RPMI7951 (cell line): ENCODE measurements at regions not wholly inside any gene's neighbourhood (a gene's known extent, or its start where the extent isn't known, plus 50 kb on each side); places are given as distances from the start of the nearest gene placed in this dataset.
A peak's percentile ranks its signal among the peaks of the same experiment; 100 is the strongest.
"Not testable (repeated sequence)": the region's sequence is repeated elsewhere in the genome, so short reads cannot be mapped to it uniquely, and the experiment has no call there.

Experiments used
- DNase-seq: peaks from one replicate; pipeline ENCODE4 v3.0.0-alpha.2; 2012; ENCODE audit warnings: low read depth

DNA sequence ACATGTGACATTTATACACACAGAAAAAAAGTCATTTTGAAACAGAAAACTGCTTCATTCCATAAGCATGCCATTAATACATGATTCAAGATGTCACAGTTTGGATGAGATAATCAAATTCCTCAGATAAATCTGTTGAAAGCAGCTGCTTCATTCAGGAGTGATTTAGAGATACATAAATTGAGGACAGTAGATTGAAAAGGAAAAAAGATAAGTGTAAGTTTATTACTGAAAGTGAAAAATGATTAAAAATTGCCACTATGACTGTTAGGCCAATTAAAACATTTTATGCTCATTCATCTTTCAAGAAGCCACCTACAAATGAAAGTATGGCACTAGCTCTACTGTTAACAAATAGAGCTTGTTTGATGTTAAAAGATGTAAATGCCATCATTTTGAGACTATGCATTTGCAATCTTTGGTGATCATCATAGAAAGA is 136.9 kb upstream of the CDK6 start:
- DNase-seq, result no peak

DNA sequence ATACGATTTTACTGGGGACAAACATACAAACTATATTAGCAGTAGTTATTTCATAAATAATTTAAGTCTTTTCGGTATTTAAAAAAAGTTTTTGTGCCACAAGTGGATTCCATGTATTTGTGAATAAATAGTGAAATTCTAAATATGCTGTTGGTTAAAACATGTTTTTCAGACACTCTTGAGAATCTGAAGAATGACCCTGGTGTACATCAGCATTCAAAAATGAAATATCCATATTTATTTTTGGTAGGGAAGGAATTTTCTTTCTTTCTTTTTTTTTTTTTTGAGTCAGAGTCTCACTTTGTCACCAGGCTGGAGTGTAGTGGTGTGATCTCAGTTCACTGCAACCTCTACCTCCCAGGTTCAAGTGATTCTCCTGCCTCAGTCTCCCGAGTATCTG is 136.1 kb upstream of the CDK6 start:
- no peak for DNase-seq

DNA sequence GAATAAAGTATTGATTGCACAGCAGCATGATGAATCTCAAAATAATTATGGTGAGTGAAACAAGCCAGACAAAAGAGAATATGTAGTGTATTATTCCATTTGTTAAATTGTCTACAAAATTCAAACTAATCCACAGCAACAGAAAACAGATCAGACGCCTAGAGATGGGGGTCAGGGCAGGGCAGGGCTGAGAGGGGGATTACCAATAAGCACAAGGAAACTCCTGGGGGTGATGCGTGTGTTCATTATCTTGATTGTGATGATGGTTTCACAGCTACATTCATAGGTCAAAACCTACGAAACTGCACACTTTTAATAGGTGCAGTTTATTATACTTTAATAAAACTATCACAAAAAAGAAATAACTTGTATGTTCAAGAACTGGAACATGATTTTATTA is 132.7 kb upstream of the CDK6 start:
- no peak for DNase-seq

DNA sequence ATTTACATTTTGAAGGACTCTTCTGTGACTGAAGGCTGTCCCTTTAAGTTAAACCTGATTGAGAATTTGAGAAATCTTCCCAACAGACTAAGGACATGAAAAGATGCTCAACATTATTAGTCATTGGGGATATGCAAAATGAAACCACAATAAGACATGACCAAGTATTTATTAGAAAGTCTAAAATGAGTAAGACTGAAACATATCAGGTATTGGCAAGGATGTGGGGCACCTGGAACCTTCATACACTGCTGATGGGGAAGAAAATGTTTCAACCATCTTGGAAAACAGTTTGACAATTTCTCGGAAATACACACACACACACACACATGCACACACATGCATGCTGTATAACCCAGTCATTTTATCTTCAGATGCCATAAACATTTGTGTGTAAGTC is 132.1 kb upstream of the CDK6 start:
- DNase-seq, result no peak

DNA sequence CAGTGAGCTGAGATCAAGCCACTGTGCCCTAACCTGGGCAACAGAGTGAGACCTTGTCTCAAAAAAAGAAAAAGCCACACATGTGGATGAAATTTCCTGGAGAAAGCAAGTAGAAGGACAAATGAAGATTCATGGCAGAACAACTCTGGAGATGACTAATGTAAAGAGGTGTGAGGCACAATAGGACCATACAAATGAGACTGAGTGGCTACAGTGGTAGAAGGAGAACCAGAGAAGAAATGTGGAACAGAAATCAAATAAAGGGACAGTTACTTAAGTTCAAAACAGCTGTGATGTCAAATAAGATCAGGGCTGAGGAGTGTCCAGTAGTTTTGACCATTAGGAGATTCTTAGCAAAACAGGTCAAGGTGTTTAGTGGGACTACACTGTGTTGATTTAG is 130.9 kb upstream of the CDK6 start:
- no peak for DNase-seq

DNA sequence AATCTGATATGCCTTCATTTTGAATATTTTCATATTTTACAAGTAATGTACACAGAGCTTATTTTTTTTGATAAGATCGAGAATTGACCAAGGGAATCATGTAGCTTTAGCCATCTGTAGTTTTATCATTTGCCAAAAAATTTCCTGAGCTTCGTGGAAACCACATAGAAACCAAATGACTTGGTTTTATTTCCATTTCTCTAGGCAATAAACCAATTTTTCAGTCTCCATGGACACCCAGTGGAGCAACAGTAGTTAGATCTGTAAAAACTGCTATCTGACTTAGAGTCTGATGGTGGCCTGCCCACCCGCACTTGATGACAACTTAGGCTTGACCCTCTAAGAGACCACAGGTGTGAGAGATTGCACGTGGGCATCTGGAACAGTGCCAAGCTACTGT is 127.8 kb upstream of the CDK6 start:
- no peak for DNase-seq

DNA sequence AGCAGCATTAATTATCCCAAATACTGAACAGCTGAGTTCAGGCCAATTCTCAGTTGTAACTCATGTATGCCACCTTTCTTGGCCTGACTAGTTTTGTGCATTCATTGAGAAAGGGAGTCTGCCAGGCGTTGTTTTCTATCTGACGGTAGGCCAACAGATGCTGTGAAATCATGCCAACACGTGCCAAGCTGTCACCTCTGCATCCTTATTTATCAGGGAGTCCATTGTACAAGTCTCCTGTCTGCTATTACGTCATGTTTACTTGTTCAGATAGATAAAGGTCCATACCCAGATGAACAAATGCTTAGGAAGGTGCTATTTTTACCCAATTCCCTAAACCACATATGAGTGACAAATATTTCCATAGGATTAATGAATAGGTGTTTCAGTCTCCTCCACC is 127.2 kb upstream of the CDK6 start:
- DNase-seq, result no peak

DNA sequence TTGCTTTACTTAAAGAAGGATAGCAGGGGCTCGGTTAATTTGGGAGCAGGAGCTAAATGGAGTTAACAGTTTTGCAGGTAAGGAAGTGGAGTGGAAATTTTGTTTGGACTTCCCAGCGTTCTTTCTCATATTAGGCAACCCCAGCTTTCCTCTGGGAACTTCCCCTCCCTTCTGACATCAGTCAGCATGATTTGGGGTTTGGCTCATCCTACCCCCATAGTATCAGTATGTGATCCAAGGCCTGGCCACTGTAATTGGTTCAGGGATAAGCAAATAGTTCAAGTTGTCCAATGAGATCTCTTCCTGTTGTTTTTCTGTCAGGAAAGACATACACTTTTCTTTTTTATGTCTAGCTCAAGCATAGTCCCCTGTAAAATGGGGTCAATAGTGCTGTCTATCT is 125.6 kb upstream of the CDK6 start:
- no peak for DNase-seq

DNA sequence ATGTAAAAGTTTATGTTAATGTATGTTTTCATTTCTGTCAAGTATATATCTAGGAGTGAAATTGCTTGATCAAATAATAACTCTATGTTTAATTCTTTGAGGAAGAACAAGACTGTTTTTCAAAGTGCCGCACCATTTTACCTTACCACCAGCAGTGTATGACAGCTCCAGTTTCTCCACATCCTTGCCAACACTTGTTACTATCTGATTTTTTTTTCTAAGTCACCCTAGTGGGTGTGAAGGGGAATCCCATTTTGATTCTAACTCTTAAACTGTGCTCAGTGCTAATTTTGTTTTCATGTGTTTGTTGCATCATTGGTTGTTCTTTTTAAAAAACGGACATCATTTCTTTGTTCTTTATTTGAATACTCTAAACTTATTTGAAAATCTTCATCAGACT is 120.2 kb upstream of the CDK6 start:
- DNase-seq, result no peak

DNA sequence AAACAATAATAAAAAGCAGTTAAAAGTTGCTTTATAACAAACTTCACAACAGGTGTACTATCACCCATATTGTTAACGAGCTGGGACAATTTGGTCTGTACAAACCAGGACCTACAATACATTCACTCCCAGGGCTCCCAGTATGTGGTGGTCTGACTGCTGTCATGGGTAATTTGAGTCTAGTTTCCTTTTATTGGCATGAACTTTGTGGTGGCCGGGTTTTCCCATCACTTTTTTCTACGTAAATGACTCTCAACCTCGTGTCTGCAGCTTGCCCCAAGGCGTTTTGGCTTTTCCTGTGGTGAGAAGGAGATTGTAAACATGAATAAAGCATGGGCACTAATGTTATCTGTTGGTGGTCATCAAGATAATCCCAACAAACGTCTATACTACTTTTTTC is 118.7 kb upstream of the CDK6 start:
- peak; percentile 92 for DNase-seq

DNA sequence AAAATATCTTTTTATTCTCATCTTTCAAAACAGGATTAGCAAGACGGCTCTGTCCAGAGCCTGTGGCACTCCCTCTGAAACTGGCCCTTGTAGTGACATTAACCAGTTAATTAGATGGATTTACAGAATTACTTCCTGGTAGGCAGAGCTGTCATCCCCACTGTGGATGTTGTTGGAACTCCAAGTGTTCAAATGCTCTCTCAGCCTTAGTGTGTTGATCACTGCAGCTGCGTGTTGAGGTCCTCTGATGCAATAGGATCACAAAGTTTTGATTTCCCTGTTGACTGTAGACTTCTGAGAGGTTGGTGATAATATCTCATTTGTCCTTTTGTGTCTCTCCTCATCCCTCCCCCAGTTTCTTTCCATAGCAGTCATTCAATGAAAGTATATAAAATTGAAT is 117.3 kb upstream of the CDK6 start:
- DNase-seq, result no peak

DNA sequence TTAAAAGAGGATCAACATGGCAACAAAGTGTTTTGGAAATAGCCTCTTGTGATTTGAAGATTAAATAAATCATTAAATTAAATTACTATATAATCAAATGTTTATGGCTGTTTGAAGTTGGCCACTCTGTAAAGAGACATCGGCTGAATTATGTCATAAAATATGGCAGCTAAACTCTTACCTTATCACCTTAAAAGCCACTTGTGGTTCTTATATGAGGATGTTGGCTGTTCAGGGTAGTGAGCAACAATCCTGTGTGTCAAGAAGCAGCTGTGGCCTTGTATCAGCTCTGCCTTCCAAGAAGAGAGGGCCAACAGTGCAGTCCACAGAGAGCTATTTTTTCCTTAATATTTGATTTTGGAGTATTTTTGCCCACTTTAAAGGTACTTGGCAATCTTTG is 113.4 kb upstream of the CDK6 start:
- DNase-seq, result no peak

DNA sequence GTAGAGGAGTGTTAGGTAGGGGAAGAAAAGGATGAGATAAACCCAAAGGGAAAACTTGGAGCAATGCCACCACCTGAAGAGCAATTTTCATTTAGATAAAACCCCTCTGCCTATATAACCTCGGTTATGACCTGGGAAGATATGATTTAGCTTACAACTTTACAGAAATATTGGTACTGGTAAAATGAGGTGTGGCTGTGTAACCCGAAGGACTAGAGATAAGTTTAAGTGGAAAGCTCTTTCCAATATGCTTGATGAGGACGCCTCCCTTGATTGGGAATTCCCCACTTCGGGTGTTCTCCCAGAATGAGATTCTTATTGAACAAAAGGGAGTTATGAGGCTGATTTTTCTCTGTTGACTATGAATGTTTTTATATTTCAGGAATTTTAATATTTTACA is 109.5 kb upstream of the CDK6 start:
- DNase-seq, result no peak

DNA sequence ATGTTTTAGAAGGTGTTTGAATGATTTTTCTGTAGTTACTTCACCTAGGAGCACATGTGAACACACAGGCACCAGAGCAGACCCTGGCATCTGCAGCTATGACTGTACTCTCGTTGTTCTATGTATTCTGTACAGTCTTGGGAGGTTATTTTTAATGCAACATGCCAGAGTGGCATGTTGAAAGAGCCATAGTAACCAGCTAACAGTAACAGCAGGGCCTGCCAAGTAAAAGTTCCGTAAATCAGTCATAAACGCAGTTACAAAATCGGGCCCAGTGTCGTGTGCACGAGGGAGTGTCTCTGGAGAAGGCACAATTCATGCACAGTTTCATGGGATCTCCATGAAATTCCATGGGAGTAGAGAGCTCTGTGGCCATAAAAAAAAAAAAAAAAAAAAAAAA is 108.3 kb upstream of the CDK6 start:
- DNase-seq, result no peak

DNA sequence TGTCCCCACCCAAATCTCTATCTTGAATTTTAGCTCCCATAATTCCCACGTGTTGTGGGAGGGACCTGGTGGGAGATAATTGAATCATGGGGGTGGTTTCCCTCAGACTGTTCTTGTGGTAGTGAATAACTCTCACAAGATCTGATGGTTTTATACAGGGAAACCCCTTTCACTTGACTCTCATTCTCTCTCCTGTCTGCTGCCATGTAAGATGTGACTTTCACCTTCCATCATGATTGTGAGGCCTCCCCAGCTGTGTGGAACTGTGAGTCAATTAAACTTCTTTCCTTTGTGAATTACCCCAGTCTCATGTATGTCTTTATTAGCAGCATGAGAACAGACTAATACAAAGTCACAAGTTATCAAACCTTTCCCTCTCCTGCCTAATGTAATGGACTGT is 106.3 kb upstream of the CDK6 start:
- DNase-seq, result not testable (repeated sequence)

DNA sequence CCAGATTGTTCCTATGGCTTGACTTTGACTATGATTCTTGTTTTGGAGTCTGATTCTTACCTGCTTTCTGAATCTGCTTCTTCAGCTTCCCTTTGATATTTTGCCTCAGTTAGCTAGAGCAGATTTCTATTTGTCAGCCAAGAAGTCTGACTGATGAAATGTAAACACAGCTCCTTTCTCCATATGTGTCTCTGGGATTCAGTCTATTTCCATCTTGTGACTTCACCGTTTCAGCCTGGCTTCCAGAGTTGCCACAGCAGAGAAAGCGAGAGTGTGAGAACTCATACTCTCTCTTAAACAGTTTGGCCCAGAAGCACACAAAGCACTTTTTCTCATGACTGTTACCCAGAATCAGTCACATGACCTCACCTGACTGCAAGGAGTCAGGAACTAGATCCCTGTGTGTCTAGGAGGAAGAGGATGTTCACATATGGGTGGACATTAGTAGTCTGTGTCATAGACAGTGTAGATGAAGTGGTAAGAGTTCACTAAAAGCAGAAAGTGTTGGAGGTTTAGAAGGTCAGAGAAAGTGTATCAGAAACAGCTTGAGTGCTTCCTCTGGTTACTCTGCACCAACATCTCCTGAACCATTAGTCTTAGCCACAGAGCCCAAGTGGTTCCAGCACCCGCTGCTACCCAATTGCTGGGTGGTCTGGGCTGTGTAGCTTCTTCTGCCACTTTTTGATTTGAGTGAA is 103.4 kb upstream of the CDK6 start:
- no peak for DNase-seq

DNA sequence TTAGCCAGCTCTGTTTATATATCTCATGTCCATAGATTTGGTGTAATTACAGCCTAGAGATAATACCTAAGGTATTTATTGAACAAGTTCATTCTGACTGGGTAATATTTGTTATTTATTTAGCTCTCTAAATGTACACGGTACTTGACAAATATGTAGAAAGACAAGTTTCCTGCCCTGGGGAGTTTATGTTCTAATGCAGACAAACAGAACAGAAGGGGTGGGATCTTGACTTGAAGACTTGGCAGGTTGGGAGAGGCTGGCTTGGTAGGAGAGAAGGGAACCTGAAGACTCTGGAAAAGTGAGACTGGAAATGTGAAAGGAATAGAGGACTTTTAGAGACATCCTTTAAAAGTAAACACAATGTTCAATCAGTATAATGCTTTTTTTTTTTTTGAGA is 97.7 kb upstream of the CDK6 start:
- DNase-seq, result no peak

DNA sequence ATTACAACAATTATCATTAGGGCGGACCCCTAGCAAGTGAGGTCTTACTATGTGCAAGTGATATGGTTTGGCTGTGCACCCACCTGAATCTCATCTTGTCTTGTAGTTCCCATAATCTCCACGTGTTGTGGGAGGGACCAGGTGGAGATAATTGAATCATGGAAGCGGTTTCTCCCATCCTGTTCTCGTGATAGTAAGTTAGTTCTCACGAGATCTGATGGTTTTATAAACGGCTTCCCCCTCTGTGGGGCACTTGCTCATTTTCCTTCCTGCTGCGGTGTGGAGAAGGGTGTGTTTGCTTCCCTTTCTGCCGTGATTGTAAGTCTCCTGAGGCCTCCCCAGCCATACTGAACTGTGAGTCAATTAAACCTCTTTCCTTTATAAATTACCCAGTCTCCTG is 96.1 kb upstream of the CDK6 start:
- peak; percentile 13 for DNase-seq

DNA sequence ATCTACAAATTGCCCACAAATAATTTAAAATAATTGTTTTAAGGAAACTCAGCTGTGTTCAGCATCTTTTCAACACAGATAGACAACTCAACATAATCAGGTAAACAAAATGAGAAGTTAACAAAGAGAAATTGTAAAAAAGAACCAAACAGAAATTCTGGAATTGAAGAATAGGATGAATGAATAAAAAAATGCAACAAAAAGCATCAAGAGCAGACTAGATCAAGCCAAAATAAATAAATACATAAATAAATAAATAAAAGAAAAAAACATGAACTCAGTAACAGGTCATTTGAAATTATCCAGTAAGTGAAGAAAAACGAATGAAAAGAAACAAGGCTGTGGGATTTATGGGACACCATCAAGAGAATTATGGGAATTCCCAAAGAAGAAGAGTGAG is 94.0 kb upstream of the CDK6 start:
- no peak for DNase-seq

DNA sequence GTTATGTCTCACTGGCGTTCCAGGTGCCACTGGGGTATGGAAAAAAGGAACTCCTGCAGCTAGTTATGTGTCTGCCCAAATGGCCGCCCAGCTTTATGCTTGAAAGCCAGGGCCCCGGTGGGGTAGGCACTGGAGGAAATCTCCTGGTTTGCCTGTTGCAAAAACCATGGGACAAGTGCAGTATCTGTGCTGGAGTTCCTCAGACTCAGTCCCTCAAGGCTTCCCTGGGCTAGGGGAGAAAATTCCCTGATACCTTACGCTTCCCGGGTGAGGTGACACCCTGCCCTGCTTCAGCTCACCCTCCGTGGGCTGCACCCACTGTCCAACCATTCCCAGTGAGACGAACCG is 90.3 kb upstream of the CDK6 start:
- no peak for DNase-seq

DNA sequence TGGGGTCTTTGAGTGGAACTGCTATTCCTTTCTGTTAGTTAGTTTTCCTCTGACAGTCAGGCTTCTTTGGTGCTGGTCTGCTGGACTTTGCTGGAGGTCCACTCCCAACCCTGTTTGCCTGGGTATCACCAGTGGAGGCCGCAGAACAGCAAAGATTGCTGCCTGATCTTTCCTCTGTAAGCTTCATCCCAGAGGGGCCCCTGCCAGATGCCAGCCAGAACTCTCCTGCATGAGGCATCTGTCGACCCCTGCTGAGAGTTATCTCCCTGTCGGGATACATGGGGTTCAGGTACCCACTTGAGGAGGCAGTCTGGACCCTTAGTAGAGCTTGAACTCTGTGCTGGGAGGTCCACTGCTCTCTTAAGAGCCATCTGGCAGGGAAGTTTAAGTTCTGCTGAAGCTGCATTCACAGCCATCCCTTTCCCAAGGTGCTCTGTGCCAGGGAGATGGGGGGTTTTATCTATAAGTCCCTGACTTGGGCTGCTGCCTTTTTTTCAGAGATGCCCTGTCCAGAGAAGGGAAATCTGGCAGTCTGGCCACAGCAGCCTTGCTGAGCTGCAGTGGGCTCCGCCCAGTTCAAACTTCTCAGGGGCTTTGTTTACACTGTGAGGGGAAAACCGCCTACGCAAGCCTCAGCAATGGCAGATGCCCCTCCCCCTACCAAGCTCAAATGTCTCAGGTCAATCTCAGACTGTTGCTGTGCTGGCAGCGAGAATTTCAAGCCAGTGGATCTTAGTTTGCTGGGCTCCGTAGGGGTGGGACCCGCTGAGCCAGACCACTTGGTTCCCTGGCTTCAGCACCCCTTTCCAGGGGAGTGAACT is 89.7 kb upstream of the CDK6 start:
- peak; percentile 24 for DNase-seq

DNA sequence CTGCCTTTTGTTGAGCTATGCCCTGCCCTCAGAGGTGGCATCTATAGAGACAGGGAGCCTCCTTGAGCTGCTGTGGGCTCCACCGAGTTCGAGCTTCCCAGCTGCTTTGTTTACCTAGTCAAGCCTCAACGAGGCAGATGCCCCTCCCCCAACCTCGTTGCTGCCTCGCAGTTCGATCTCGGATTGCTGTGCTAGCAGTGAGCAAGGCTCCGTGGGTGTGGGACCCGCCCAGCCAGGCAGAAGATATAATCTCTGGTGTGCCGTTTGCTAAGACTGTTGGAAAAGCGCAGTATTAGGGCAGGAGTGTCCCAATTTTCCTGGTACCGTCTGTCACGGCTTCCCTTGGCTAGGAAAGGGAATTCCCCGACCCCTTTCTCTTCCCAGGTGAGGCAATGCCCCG is 88.4 kb upstream of the CDK6 start:
- no peak for DNase-seq

DNA sequence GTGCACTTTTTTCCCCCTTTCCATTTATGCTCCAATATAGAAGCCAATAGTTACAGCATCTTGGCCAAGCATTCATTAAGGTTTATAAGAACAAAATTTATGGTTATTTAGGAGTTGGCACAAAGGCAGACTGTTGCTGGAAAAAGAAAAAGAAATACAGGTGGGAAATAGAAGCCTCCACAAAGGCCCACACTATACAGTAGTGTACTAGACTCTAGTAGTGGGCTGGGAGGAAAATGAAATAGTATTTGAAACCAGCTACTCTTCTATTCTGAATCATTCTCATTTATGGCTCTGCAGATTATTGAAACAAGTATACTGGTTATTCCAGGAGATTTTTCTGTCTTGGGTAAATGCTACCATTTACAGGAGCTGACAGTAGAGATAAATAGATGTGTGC is 80.9 kb upstream of the CDK6 start:
- DNase-seq, result no peak

DNA sequence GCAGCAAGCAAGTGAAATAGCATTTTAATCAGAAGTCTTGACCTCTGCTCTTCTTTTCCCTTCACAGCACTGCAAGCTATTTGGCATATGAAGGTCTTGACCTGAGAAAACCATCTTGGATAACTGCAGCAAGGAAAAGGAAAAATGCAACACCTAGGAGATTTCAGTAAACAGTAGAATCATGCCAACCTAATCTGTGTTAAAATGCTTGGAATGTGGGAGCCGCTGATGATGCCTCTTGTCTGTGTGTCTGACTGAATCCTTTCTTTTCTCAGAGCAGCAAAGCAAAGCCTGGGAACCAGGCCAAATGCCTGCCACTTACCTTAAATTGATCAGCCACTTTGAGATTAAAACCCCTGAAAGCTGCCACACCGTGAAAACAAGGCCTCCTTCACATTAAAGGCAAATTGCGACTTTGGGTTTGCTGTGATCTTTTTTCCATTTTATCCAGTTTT is 80.4 kb upstream of the CDK6 start:
- peak; percentile 77 for DNase-seq
